Astrocyte (in vitro differentiated cells and primary cell): ENCODE measurements at regions not wholly inside any gene's neighbourhood (a gene's known extent, or its start where the extent isn't known, plus 50 kb on each side); places are given as distances from the start of the nearest gene placed in this dataset.

ENCODE experiments used
- CTCF ChIP-seq: IDR thresholded peaks from 2 replicates; pipeline ENCODE4 v1.5.1; 2011; ENCODE audit warnings: low read depth, mild to moderate bottlenecking, inconsistent platforms, low read length, moderate library complexity; ENCODE audit not compliant: insufficient read depth
- EZH2 ChIP-seq: IDR thresholded peaks from 2 replicates; pipeline ENCODE4 v1.6.1; 2012; ENCODE audit warnings: mild to moderate bottlenecking, low read length, inconsistent platforms; ENCODE audit not compliant: insufficient read depth

GRCh38 chr5:142450419-142450818, 125.6 kb upstream of the SPRY4 start:
- TF ChIP-seq EZH2 = no peak
- TF ChIP-seq CTCF = no peak
